SK-N-SH (cell line): ENCODE measurements at regions not wholly inside any gene's neighbourhood (a gene's known extent, or its start where the extent isn't known, plus 50 kb on each side); places are given as distances from the start of the nearest gene placed in this dataset.

ENCODE experiments used
- CTCF ChIA-PET: fragments of 300-600, 350-600 bp; formaldehyde crosslinking; extraction: SDS; loops from one replicate; lab custom pipeline; 2021; lab: Yijun Ruan, JAX
- POLR2A ChIA-PET: fragments of 350-600 bp; sonication (Branson Sonifier 250); formaldehyde crosslinking; extraction: SDS; loops from one replicate; lab custom pipeline; 2020; ENCODE audit warnings: antibody characterized with exemption, inconsistent platforms; lab: Yijun Ruan, JAX
- DNase-seq: peaks from one replicate; pipeline ENCODE4 v3.0.0; 2012
- H2AFZ ChIP-seq: fragments of 200-600 bp; sonication (generic); 2 replicates; pipeline ENCODE4 v1.8.1; 2016; ENCODE audit warnings: antibody characterized with exemption, mild to moderate bottlenecking, low read depth
- H3F3A ChIP-seq: fragments of 200-600 bp; sonication (generic); replicated peaks from 2 replicates; pipeline ENCODE3; 2016; ENCODE audit warnings: antibody characterized with exemption, mild to moderate bottlenecking; ENCODE audit not compliant: insufficient read depth
- H3K27ac ChIP-seq, 2 experiments: fragments of 200-500 bp in 1 of 2; fragments of 200-600 bp in 1 of 2; sonication (Bioruptor generic) in 1 of 2; sonication (generic), shearing (Covaris generic) in 1 of 2; 2 replicates each; pipeline versions ENCODE4 v1.5.1 to v1.6.1; 2014 to 2016; ENCODE audit warnings: low read depth in 2 of 2, inconsistent platforms in 1 of 2, low read length in 1 of 2, mild to moderate bottlenecking in 1 of 2, mixed read lengths in 1 of 2
- H3K27me3 ChIP-seq: fragments of 200-600 bp; sonication (generic), shearing (Covaris generic); 2 replicates; pipeline ENCODE4 v1.6.1; 2016; ENCODE audit warnings: mixed run types; ENCODE audit not compliant: insufficient read depth
- H3K36me3 ChIP-seq, 2 experiments: fragments of 200-500 bp in 1 of 2; fragments of 200-600 bp in 1 of 2; sonication (Bioruptor generic) in 1 of 2; sonication (generic) in 1 of 2; replicated peaks in 1 of 2; 2 replicates each; pipeline versions ENCODE3 to v1.5.1; 2014 to 2016; ENCODE audit warnings: low read length in 1 of 2, mild to moderate bottlenecking in 1 of 2; ENCODE audit not compliant: insufficient read depth in 2 of 2, control insufficient read depth in 1 of 2
- H3K4me1 ChIP-seq, 2 experiments: fragments of 200-500 bp in 1 of 2; fragments of 200-600 bp in 1 of 2; sonication (Bioruptor generic) in 1 of 2; sonication (generic), shearing (Covaris generic) in 1 of 2; 2 replicates each; pipeline versions ENCODE4 v1.5.1 to v1.6.1; 2014 to 2016; ENCODE audit warnings: low read depth in 1 of 2, low read length in 1 of 2, mixed run types in 1 of 2; ENCODE audit not compliant: insufficient read depth in 2 of 2, control insufficient read depth in 1 of 2
- H3K4me2 ChIP-seq: fragments of 200-600 bp; sonication (generic), shearing (Covaris generic); 2 replicates; pipeline ENCODE4 v1.6.1; 2017; ENCODE audit warnings: mixed run types
- H3K4me3 ChIP-seq, 2 experiments: fragments of 200-500 bp in 1 of 2; fragments of 200-600 bp in 1 of 2; sonication (Bioruptor generic) in 1 of 2; sonication (generic), shearing (Covaris generic) in 1 of 2; 2 replicates each; pipeline versions ENCODE4 v1.5.1 to v1.8.1; 2014 to 2016; ENCODE audit warnings: low read depth in 2 of 2, inconsistent platforms in 1 of 2, low read length in 1 of 2, mild to moderate bottlenecking in 1 of 2, mixed read lengths in 1 of 2, moderate library complexity in 1 of 2
- H3K79me2 ChIP-seq: fragments of 200-600 bp; sonication (generic); 2 replicates; pipeline ENCODE4 v1.8.1; 2017; ENCODE audit warnings: mild to moderate bottlenecking; ENCODE audit not compliant: insufficient read depth
- H3K9ac ChIP-seq: fragments of 200-600 bp; sonication (generic); 2 replicates; pipeline ENCODE4 v1.6.1; 2017; ENCODE audit warnings: mixed run types
- H3K9me2 ChIP-seq: fragments of 200-600 bp; sonication (generic); 2 replicates; pipeline ENCODE4 v1.6.1; 2017; ENCODE audit warnings: mixed run types
- H3K9me3 ChIP-seq: fragments of 200-600 bp; sonication (generic); 2 replicates; pipeline ENCODE4 v1.6.1; 2017; ENCODE audit warnings: mixed run types, mild to moderate bottlenecking, moderate library complexity
- H4K20me1 ChIP-seq: fragments of 200-600 bp; sonication (generic); 2 replicates; pipeline ENCODE4 v1.6.1; 2017; ENCODE audit warnings: mild to moderate bottlenecking, mixed run types; ENCODE audit not compliant: insufficient read depth
- CHD2 ChIP-seq: fragments of 150-350 bp; IDR thresholded peaks from 2 replicates; pipeline ENCODE4 v1.6.1; 2018; ENCODE audit warnings: low read length; ENCODE audit not compliant: partially characterized antibody
- CTCF ChIP-seq: fragments of 200-600 bp; sonication (generic); IDR thresholded peaks from 2 replicates; pipeline ENCODE4 v1.6.1; 2017; ENCODE audit warnings: antibody characterized with exemption, mild to moderate bottlenecking, moderate library complexity
- ELF1 ChIP-seq: IDR thresholded peaks from 2 replicates; pipeline ENCODE4 v1.4.0; 2012
- EZH2phosphoT487 ChIP-seq: fragments of 200-600 bp; sonication (generic); IDR thresholded peaks from 2 replicates; pipeline ENCODE4 v1.6.1; 2017; ENCODE audit warnings: low read depth, mixed run types, mild to moderate bottlenecking, antibody characterized with exemption, moderate library complexity, borderline replicate concordance
- FOXJ3 ChIP-seq: sonication (generic); formaldehyde crosslinking; IDR thresholded peaks from 2 replicates; pipeline ENCODE4 v1.5.1; 2020; ENCODE audit warnings: mild to moderate bottlenecking, missing genetic modification reagents
- FOXM1 ChIP-seq: IDR thresholded peaks from 2 replicates; pipeline ENCODE4 v1.4.0; 2012; ENCODE audit warnings: low read depth, mild to moderate bottlenecking
- GABPA ChIP-seq: IDR thresholded peaks from 2 replicates; pipeline ENCODE4 v1.4.0; 2012; ENCODE audit warnings: low read depth, mild to moderate bottlenecking
- GATA2 ChIP-seq: sonication (generic); formaldehyde crosslinking; IDR thresholded peaks from 2 replicates; pipeline ENCODE4 v1.5.0; 2020; ENCODE audit warnings: mild to moderate bottlenecking, missing genetic modification reagents
- JUND ChIP-seq: IDR thresholded peaks from 2 replicates; pipeline ENCODE4 v1.4.0; 2012
- MAX ChIP-seq: IDR thresholded peaks from 2 replicates; pipeline ENCODE4 v1.4.0; 2012; ENCODE audit warnings: low read depth
- NFIC ChIP-seq: IDR thresholded peaks from 2 replicates; pipeline ENCODE4 v1.4.0; 2012; ENCODE audit warnings: borderline replicate concordance
- NRF1 ChIP-seq: IDR thresholded peaks from 2 replicates; pipeline ENCODE4 v1.6.1; 2012; ENCODE audit warnings: low read depth, mild to moderate bottlenecking, low read length
- PBX3 ChIP-seq: IDR thresholded peaks from 2 replicates; pipeline ENCODE4; 2012
- RAD21 ChIP-seq: IDR thresholded peaks from 2 replicates; pipeline ENCODE4 v1.6.1; 2012; ENCODE audit warnings: mild to moderate bottlenecking, low read length
- RFX5 ChIP-seq: IDR thresholded peaks from 2 replicates; pipeline ENCODE4 v1.6.1; 2012; ENCODE audit warnings: mild to moderate bottlenecking, improper control_type of control experiment, low read length
- RXRA ChIP-seq: IDR thresholded peaks from 2 replicates; pipeline ENCODE4 v1.4.0; 2012; ENCODE audit warnings: low read depth, mild to moderate bottlenecking, borderline replicate concordance
- SIN3A ChIP-seq: IDR thresholded peaks from 2 replicates; pipeline ENCODE4 v1.6.1; 2012; ENCODE audit warnings: low read depth, mild to moderate bottlenecking, low read length, moderate library complexity, borderline replicate concordance
- SMC3 ChIP-seq: IDR thresholded peaks from 2 replicates; pipeline ENCODE4 v1.6.1; 2012; ENCODE audit warnings: low read depth, low read length, improper control_type of control experiment
- TCF12 ChIP-seq: IDR thresholded peaks from 2 replicates; pipeline ENCODE4 v1.4.0; 2012
- YY1 ChIP-seq: IDR thresholded peaks from 2 replicates; pipeline ENCODE4 v1.4.0; 2012; ENCODE audit warnings: low read depth, mild to moderate bottlenecking
- ZBTB33 ChIP-seq: IDR thresholded peaks from 2 replicates; pipeline ENCODE4 v1.4.0; 2012; ENCODE audit warnings: low read depth, borderline replicate concordance
- WGBS: methylation state at CpG from one replicate; pipeline ENCODE4 v1.1.6; 2017; ENCODE audit warnings: low lambda C conversion rate; 5-methylcytosine and 5-hydroxymethylcytosine counted together

GRCh38 chr3:165521131-165521871 is 315.9 kb downstream of the BCHE start:
- H3K4me1 ChIP-seq = peaks cover 0 to under 1% of the 10 kb centered on the region in 2 experiments; a peak in 1 of 4 replicates
- H3K9me2 ChIP-seq = no peaks in the 10 kb centered on the region
- H3K4me3 ChIP-seq = no peak overlapping the region
- no peak overlapping the region for H3K27ac ChIP-seq
- ChIA-PET CTCF (no interaction called here), POLR2A (no interaction called here)
- H3F3A ChIP-seq = no peaks in the 10 kb centered on the region
- H4K20me1 ChIP-seq = no peaks in the 10 kb centered on the region
- no peaks in the 10 kb centered on the region for H3K9me3 ChIP-seq
- no peaks in the 10 kb centered on the region for H3K36me3 ChIP-seq
- TF ChIP-seq EZH2phosphoT487 (no peak), SMC3 (no peak)
- no peaks in the 10 kb centered on the region for H3K79me2 ChIP-seq
- H3K4me2 ChIP-seq = no peak overlapping the region
- DNase-seq = no peak
- 5% methylated on average over 2 of the region's 2 CpGs for WGBS
- no peaks in the 10 kb centered on the region for H3K27me3 ChIP-seq
- no peak overlapping the region for H2AFZ ChIP-seq
- H3K9ac ChIP-seq = no peak overlapping the region

GRCh38 chr3:165519687-165520086 is 317.5 kb downstream of the BCHE start:
- H3K9me2 ChIP-seq = no peaks in the 10 kb centered on the region
- H3F3A ChIP-seq = no peaks in the 10 kb centered on the region
- no peaks in the 10 kb centered on the region for H3K79me2 ChIP-seq
- H3K27me3 ChIP-seq = no peaks in the 10 kb centered on the region
- H4K20me1 ChIP-seq = no peaks in the 10 kb centered on the region
- WGBS = 12% methylated on average over 4 of the region's 4 CpGs
- no peak overlapping the region for H3K4me2 ChIP-seq
- H3K9me3 ChIP-seq = no peaks in the 10 kb centered on the region
- no peak overlapping the region for H3K4me3 ChIP-seq
- no peak overlapping the region for H3K27ac ChIP-seq
- POLR2A ChIA-PET = no interaction called here
- CTCF ChIA-PET = no interaction called here
- no peaks in the 10 kb centered on the region for H3K36me3 ChIP-seq
- TF ChIP-seq SIN3A (no peak), RXRA (no peak), TCF12 (no peak), JUND (no peak), GATA2 (CRISPR knock-in tag) (no peak), RAD21 (no peak), NFIC (no peak), MAX (no peak), ZBTB33 (no peak), ELF1 (no peak), PBX3 (no peak), CHD2 (no peak), YY1 (no peak), NRF1 (no peak), FOXM1 (no peak), FOXJ3 (CRISPR knock-in tag) (no peak), RFX5 (no peak), CTCF (no peak), GABPA (no peak)
- H3K9ac ChIP-seq = no peak overlapping the region
- H3K4me1 ChIP-seq = no peaks in the 10 kb centered on the region
- no peak for DNase-seq
- no peak overlapping the region for H2AFZ ChIP-seq
